22Rv1 (cell line): ENCODE measurements at regions not wholly inside any gene's neighbourhood (a gene's known extent, or its start where the extent isn't known, plus 50 kb on each side); places are given as distances from the start of the nearest gene placed in this dataset.

ENCODE experiments used
- ZFX ChIP-seq: fragments of 450-650 bp; IDR thresholded peaks from 2 replicates; pipeline ENCODE4 v1.6.1; 2017; ENCODE audit warnings: antibody characterized with exemption, borderline replicate concordance
- TF ChIP-seq, protein P1 (sequence below): fragments of 450-650 bp; IDR thresholded peaks from 2 replicates; pipeline ENCODE4 v1.5.1; 2017; ENCODE audit warnings: mild to moderate bottlenecking

DNA sequence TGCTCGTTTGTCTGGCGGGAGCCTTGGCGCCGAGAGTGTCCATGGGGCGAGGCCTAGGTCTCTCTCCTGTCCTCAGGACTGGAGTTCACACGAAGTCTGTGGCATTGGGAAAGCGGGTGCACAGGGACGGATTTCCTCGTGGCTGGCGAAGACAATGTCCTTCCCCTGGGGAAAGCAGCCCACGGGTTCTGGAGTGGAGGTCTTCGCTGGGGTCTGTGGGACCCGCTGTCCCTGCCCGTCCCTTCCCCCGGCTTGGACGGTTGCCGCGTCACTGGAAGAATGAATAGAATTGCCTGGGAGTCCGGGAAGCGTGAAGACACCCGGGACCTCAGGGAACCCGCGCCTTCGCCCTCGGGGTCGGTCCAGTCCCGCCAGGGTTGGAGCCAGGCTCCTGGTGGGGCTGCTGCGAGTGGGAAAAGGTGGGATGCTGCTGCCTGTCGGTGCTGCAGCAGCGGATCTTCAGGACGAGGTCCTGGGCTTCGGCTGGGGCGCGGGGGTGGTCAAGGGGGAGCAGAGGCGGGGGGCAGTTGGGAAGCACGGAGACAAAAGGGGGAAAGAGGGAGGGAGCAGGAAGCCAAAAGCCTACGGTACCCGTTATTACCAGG lies 441.8 kb upstream of the DEFB115 start:
- TF ChIP-seq, protein P1, sequence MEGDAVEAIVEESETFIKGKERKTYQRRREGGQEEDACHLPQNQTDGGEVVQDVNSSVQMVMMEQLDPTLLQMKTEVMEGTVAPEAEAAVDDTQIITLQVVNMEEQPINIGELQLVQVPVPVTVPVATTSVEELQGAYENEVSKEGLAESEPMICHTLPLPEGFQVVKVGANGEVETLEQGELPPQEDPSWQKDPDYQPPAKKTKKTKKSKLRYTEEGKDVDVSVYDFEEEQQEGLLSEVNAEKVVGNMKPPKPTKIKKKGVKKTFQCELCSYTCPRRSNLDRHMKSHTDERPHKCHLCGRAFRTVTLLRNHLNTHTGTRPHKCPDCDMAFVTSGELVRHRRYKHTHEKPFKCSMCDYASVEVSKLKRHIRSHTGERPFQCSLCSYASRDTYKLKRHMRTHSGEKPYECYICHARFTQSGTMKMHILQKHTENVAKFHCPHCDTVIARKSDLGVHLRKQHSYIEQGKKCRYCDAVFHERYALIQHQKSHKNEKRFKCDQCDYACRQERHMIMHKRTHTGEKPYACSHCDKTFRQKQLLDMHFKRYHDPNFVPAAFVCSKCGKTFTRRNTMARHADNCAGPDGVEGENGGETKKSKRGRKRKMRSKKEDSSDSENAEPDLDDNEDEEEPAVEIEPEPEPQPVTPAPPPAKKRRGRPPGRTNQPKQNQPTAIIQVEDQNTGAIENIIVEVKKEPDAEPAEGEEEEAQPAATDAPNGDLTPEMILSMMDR: no peak
- no peak for TF ChIP-seq ZFX
